Smooth muscle cell (in vitro differentiated cells): ENCODE measurements at regions not wholly inside any gene's neighbourhood (a gene's known extent, or its start where the extent isn't known, plus 50 kb on each side); places are given as distances from the start of the nearest gene placed in this dataset.
"Not testable (repeated sequence)": the region's sequence is repeated elsewhere in the genome, so short reads cannot be mapped to it uniquely, and the experiment has no call there.

ENCODE experiments used
- DNase-seq: peaks from one replicate; lab custom pipeline; 2025; ENCODE audit not compliant: unreplicated experiment; lab: John Stamatoyannopoulos, UW
- H2AFZ ChIP-seq: fragments of 200-600 bp; sonication (generic); 2 replicates; pipeline ENCODE4 v1.6.0; 2016; ENCODE audit warnings: antibody characterized with exemption, low read depth, mild to moderate bottlenecking
- H3F3A ChIP-seq: fragments of 200-600 bp; sonication (generic); 2 replicates; pipeline ENCODE4 v1.6.0; 2017; ENCODE audit warnings: antibody characterized with exemption, low read depth
- H3K27ac ChIP-seq: fragments of 200-600 bp; sonication (generic); 2 replicates; pipeline ENCODE4 v1.5.1; 2016; ENCODE audit warnings: low read depth, mild to moderate bottlenecking
- H3K27me3 ChIP-seq: fragments of 200-600 bp; sonication (generic); 2 replicates; pipeline ENCODE4 v1.6.1; 2016; ENCODE audit warnings: low read depth, mild to moderate bottlenecking
- H3K36me3 ChIP-seq: fragments of 200-600 bp; sonication (generic); 2 replicates; pipeline ENCODE4 v1.5.1; 2016; ENCODE audit warnings: low read depth
- H3K4me1 ChIP-seq: fragments of 200-600 bp; sonication (generic); 2 replicates; pipeline ENCODE4 v1.5.1; 2016; ENCODE audit warnings: low read depth
- H3K4me2 ChIP-seq: fragments of 200-600 bp; sonication (generic); 2 replicates; pipeline ENCODE4 v1.6.0; 2016; ENCODE audit warnings: mild to moderate bottlenecking
- H3K4me3 ChIP-seq: fragments of 200-600 bp; sonication (generic); 2 replicates; pipeline ENCODE4 v1.5.1; 2016; ENCODE audit warnings: mild to moderate bottlenecking
- H3K79me2 ChIP-seq: fragments of 200-600 bp; sonication (generic); 2 replicates; pipeline ENCODE4 v1.6.0; 2016; ENCODE audit warnings: low read depth, mild to moderate bottlenecking
- H3K9ac ChIP-seq: fragments of 200-600 bp; sonication (generic); 2 replicates; pipeline ENCODE4 v1.6.0; 2016; ENCODE audit warnings: low read depth
- H3K9me3 ChIP-seq: fragments of 200-600 bp; sonication (generic); replicated peaks from 2 replicates; pipeline ENCODE4 v1.5.1; 2016; ENCODE audit warnings: low read depth
- H4K20me1 ChIP-seq: fragments of 200-600 bp; sonication (generic); 2 replicates; pipeline ENCODE4 v1.6.0; 2016; ENCODE audit warnings: low read depth
- CTCF ChIP-seq: fragments of 200-600 bp; sonication (generic); IDR thresholded peaks from 2 replicates; pipeline ENCODE4 v1.5.1; 2017; ENCODE audit warnings: borderline replicate concordance, mild to moderate bottlenecking, antibody characterized with exemption; ENCODE audit not compliant: insufficient read depth, poor library complexity, severe bottlenecking
- WGBS: methylation state at CpG from one replicate; pipeline ENCODE4 v1.1.7; 2016; ENCODE audit warnings: low lambda C conversion rate; 5-methylcytosine and 5-hydroxymethylcytosine counted together

- no peak for DNase-seq
- H3K27ac ChIP-seq = no peak overlapping the region
Observed at GRCh38 chr16:27625050-27625697, 75.2 kb downstream of the KATNIP start.

DNA sequence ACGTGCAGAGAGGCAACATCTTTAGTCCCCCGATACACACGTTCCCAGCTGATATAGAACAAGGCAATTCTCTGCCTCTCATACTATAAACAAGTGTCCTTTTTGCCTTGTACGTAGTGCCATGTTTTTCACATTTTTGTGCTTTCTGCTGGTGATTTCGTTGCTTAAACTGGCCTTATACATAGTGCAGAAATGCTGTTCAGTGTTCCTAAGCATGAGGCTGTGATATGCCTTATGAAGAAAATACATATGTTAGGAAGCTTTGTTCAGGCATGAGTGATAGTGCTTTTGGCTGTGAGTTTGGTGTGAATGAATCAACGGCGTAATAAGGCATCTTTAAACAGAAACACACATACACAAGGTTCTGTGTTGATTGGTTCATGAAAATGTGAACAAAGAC lies 77.2 kb downstream of the KATNIP start:
- Histone ChIP-seq H3K9ac (no peak overlapping the region), H3K79me2 (no peaks in the 10 kb centered on the region), H3K27me3 (no peaks in the 10 kb centered on the region), H3K27ac (no peak overlapping the region), H2AFZ (no peak overlapping the region), H3F3A (no peaks in the 10 kb centered on the region), H3K4me1 (no peaks in the 10 kb centered on the region), H3K4me3 (no peak overlapping the region), H3K4me2 (no peak overlapping the region), H3K9me3 (no peaks in the 10 kb centered on the region), H3K36me3 (no peaks in the 10 kb centered on the region), H4K20me1 (peaks cover 25% of the 10 kb centered on the region)
- TF ChIP-seq CTCF = no peak
- WGBS = 87% methylated on average over 7 of the region's 7 CpGs
- DNase-seq = no peak

More at GRCh38 chr16:27625050-27625697, 75.2 kb downstream of the KATNIP start:
- Histone ChIP-seq H2AFZ (no peak overlapping the region), H4K20me1 (peaks cover 25% of the 10 kb centered on the region), H3F3A (no peaks in the 10 kb centered on the region), H3K9me3 (no peaks in the 10 kb centered on the region), H3K27me3 (no peaks in the 10 kb centered on the region), H3K4me3 (no peak overlapping the region), H3K79me2 (no peaks in the 10 kb centered on the region), H3K4me1 (no peaks in the 10 kb centered on the region), H3K4me2 (no peak overlapping the region), H3K9ac (no peak overlapping the region), H3K36me3 (no peaks in the 10 kb centered on the region)
- 78% methylated on average over 7 of the region's 7 CpGs for WGBS
- TF ChIP-seq CTCF = no peak

DNA sequence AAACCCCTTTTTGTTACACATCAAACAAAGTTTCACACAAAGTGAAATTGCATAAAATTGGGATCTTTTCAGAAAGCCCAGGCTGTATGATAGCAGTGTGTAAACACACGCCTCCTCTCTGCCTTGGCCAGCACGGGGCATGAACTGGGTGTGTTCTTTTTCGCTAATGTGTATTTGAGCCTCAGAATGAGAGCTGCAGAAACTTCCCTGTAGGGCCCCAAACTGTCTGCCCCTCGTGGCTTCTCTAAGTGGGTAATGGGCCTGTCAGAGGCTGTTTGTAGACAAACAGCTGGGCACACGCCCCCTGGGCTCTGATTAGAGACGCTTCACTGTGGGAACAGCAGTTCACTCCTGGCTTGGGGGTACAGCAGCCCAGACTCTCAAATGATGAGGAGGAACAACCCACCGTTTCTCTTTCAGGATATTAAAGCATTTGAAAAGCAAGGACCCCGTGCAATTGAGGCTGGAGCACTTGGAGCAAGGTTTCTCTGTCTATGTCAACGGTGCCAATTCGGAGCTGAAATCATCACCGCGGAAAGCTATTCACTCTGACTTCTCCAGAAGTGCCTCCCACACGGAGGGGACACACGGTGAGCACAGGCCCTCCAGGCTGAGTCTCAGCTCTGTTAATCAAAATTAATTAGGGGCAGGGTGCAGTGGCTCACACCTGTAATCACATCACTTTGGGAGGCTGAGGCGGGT lies 78.4 kb downstream of the KATNIP start:
- Histone ChIP-seq H4K20me1 (peaks cover 25% of the 10 kb centered on the region), H3K9ac (no peak overlapping the region), H3K4me3 (no peak overlapping the region), H3K9me3 (no peaks in the 10 kb centered on the region), H3K27ac (no peak overlapping the region), H3K4me1 (no peaks in the 10 kb centered on the region), H2AFZ (no peak overlapping the region), H3K4me2 (no peak overlapping the region), H3K27me3 (no peaks in the 10 kb centered on the region), H3K79me2 (no peaks in the 10 kb centered on the region), H3K36me3 (no peaks in the 10 kb centered on the region), H3F3A (no peaks in the 10 kb centered on the region)
- no peak for DNase-seq
- TF ChIP-seq CTCF = no peak
- 80% methylated on average over 15 of the region's 15 CpGs for WGBS

GRCh38 chr16:27628943-27629462 lies 79.1 kb downstream of the KATNIP start:
- not testable (repeated sequence) for H3K27me3 ChIP-seq, DNase-seq, H3K4me2 ChIP-seq, H3K4me1 ChIP-seq, H3K9me3 ChIP-seq, H3K9ac ChIP-seq, H3K27ac ChIP-seq, H2AFZ ChIP-seq, H3F3A ChIP-seq, H3K79me2 ChIP-seq, H3K36me3 ChIP-seq, H3K4me3 ChIP-seq
- WGBS = 92% methylated on average over 8 of the region's 8 CpGs
- H4K20me1 ChIP-seq = peaks cover 25% of the 10 kb centered on the region
